ENCODE measurements at regions not wholly inside any gene's neighbourhood (a gene's known extent, or its start where the extent isn't known, plus 50 kb on each side); places are given as distances from the start of the nearest gene placed in this dataset.

DNA sequence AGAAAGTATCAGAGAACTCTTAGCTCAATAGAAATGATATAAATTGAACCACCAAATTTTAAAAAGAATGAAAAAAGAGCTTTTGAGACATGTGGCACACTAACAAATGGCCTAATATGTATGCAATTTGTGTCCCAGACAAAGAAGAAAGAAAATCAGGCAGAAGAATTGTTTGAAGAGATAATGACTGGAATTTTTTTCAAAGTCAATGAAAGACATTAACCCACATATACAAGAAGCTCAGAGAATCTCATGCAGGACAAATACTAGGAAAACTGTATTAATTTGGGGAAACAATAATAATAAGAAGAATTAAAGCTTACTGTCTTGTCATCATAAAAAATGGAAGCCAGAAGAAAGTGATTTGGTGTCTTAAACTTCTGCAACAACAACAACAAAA lies 304.1 kb upstream of the RND3 start:
- Histone ChIP-seq H4K20me1 (replicated peaks; ENCODE audit: insufficient read depth) (no peaks in the 10 kb centered on the region), H3K4me2 (no peak overlapping the region), H3K79me2 (replicated peaks; ENCODE audit: insufficient read depth) (no peaks in the 10 kb centered on the region), H3K27me3 (ENCODE audit: insufficient read depth) (no peaks in the 10 kb centered on the region), H3K4me3 (no peak overlapping the region), H3K9me2 (ENCODE audit: insufficient read depth) (no peaks in the 10 kb centered on the region), H3F3A (replicated peaks; ENCODE audit: low read depth) (no peaks in the 10 kb centered on the region), H3K27ac (ENCODE audit: low read depth) (no peak overlapping the region), H3K36me3 (ENCODE audit: insufficient read depth) (no peaks in the 10 kb centered on the region), H2AFZ (no peak overlapping the region), H3K4me1 (ENCODE audit: insufficient read depth) (no peaks in the 10 kb centered on the region)
- Mint-ChIP-seq H3K4me3 (no peak overlapping the region), H3K9me3 (peaks cover 3% of the 10 kb centered on the region; the same call in 1 of the 3 replicates), H3K27ac (no peak overlapping the region), H3K4me1 (0 out of 3 replicates have a peak, but pooled peaks cover 3% of the 10 kb centered on the region), H3K36me3 (ENCODE audit: low read depth) (peaks cover 3% of the 10 kb centered on the region; the same call in 1 of the 3 replicates), H3K27me3 (ENCODE audit: insufficient read depth, low read depth, poor library complexity) (peaks cover 2% of the 10 kb centered on the region)
- ATAC-seq (no peak), DNase-seq (ENCODE audit: low spot score) (no peak)
- TF ChIP-seq ZNF462 (CRISPR knock-in tag; IDR thresholded peaks at IDR 0.05) (no peak), STAT1 (IDR thresholded peaks at IDR 0.05; ENCODE audit: unreplicated experiment) (no peak), JUNB (IDR thresholded peaks at IDR 0.05; ENCODE audit: unreplicated experiment) (no peak), ZNF114 (CRISPR knock-in tag; IDR thresholded peaks at IDR 0.05) (no peak), ZNF331 (CRISPR knock-in tag; IDR thresholded peaks at IDR 0.05; ENCODE audit: low read depth) (no peak), NANOG (IDR thresholded peaks at IDR 0.05; ENCODE audit: borderline replicate concordance) (no peak)
- TF ChIP-seq, protein P1, sequence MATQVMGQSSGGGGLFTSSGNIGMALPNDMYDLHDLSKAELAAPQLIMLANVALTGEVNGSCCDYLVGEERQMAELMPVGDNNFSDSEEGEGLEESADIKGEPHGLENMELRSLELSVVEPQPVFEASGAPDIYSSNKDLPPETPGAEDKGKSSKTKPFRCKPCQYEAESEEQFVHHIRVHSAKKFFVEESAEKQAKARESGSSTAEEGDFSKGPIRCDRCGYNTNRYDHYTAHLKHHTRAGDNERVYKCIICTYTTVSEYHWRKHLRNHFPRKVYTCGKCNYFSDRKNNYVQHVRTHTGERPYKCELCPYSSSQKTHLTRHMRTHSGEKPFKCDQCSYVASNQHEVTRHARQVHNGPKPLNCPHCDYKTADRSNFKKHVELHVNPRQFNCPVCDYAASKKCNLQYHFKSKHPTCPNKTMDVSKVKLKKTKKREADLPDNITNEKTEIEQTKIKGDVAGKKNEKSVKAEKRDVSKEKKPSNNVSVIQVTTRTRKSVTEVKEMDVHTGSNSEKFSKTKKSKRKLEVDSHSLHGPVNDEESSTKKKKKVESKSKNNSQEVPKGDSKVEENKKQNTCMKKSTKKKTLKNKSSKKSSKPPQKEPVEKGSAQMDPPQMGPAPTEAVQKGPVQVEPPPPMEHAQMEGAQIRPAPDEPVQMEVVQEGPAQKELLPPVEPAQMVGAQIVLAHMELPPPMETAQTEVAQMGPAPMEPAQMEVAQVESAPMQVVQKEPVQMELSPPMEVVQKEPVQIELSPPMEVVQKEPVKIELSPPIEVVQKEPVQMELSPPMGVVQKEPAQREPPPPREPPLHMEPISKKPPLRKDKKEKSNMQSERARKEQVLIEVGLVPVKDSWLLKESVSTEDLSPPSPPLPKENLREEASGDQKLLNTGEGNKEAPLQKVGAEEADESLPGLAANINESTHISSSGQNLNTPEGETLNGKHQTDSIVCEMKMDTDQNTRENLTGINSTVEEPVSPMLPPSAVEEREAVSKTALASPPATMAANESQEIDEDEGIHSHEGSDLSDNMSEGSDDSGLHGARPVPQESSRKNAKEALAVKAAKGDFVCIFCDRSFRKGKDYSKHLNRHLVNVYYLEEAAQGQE (IDR thresholded peaks at IDR 0.05; ENCODE audit: unreplicated experiment) = no peak
- TF ChIP-seq, protein P2, sequence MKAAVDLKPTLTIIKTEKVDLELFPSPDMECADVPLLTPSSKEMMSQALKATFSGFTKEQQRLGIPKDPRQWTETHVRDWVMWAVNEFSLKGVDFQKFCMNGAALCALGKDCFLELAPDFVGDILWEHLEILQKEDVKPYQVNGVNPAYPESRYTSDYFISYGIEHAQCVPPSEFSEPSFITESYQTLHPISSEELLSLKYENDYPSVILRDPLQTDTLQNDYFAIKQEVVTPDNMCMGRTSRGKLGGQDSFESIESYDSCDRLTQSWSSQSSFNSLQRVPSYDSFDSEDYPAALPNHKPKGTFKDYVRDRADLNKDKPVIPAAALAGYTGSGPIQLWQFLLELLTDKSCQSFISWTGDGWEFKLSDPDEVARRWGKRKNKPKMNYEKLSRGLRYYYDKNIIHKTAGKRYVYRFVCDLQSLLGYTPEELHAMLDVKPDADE (IDR thresholded peaks at IDR 0.05) = no peak

Measured in GM23338 (cell line).